M059J (cell line): ENCODE measurements at regions not wholly inside any gene's neighbourhood (a gene's known extent, or its start where the extent isn't known, plus 50 kb on each side); places are given as distances from the start of the nearest gene placed in this dataset.
"Not testable (repeated sequence)": the region's sequence is repeated elsewhere in the genome, so short reads cannot be mapped to it uniquely, and the experiment has no call there.

ENCODE experiments used
- DNase-seq: peaks from one replicate; pipeline ENCODE4 v3.0.0-alpha.2; 2012; ENCODE audit warnings: low read depth

DNA sequence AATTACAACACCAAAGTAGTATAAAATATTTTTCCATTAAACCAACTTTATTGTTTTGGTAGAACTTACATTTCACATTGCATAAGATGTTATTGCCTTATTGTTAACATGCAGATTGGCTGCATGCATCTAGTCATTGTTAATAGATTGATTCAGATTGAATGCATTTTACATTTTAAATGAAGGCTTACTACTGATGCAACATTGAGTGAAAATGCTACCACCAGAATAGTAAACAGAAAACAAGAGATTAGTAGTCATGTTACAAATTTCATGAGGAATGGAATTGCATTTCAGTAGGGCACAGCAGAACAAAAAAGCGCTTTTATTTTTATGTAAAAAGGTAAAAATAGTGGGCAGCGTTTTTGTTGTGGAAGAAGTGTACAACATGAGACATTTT, 298.3 kb downstream of the ARL4A start:
- DNase-seq, result no peak

DNA sequence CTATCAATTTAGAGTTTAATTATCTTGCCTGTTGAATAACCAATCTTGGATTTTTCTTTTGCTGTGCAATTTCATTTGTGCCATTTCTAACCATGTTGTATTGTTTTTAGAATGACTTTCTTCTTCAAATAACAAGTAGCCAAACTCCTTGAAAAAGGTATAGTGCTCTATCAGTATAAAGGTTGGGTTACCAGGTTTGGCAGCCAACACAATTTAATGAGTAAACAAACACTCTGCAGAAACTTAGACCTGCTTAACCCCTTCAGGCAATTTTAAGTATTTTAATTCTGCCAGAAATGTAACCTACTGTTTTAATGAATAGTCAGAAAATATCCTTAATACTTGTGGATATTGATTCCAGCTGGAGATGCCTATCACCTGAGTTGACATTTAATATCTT, 299.8 kb downstream of the ARL4A start:
- DNase-seq, result no peak

DNA sequence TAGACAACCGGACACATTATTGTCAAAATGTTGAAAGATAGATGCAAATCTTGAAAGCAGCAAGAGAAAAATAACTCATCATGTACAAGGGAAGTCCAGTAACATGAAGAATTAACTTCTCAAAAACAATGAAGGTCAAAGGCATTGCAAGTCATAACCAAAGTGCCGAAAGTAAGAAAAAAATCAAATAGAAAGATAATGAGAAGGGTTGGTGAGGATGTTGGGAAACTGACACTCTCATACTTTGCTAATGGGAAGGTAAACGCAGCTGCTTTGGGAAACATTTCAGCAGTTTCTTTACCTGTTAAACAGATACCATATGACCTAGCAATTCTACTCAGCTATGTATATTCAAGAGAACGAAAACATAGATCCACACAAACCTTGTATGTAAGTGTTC, 303.0 kb downstream of the ARL4A start:
- DNase-seq, result no peak

DNA sequence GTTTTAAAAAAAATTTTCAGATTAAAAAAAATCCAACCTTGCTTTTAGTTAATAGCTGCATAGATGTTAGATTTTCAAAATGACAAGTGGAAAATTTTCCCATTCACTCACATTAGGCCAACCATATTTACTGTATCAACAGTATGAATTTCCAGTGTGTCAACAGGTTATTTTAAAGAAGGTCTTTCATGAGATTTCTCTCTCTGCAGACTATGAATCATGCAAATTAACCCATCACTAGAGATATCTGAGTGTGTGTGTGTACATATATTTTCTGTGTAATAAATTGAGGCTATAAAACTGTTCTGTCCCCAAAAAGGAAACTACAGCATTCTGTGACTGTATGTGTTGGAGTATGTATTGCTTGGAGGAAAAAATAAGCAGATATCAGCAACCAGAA, 305.6 kb downstream of the ARL4A start:
- no peak for DNase-seq

DNA sequence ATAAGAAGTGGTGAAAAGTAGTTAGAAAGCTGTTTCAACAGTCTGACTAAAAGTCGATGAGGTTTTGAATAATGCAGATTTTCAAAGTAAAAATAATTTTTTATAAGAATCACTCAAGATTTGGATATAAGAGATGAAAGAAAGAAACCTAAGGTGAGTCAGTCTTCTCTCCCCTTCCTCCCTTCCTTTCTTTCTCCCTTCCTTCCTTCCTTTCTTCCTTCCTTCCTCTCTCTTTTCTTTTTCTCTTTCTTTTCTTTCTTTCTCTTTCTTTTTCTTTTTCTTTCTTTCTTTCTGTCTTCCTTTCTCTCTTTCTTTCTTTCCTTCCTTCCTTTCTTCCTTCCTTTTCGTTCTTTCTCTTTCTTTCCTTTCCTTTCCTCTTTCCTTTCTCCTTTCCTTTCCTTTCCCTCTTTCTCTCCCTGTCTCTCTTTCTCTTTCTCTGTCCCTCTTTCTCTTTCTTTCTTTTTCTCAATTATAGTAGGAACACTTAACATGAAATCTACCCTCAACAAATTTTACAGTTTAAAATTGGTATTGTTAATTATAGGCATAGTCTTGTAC, 308.6 kb downstream of the ARL4A start:
- DNase-seq, result no peak

DNA sequence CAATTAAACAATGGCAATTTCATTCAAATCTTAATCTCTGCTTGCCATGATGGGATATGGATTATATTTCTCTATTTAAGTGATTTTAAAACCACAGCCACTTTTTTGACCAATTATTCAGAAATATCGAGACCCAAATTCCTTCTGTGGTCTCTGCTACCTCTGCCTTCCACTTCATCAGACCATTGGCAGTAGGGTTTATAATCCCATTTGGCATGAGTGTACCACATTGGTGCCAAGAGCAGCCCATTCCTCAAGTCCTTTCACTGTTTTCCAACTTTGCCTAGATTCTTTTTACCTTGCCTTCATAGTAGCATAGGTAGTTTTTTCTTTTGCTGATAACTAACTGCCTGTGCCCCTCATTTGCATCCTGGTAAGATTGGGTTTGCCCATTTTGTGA, 319.9 kb downstream of the ARL4A start:
- DNase-seq, result no peak

DNA sequence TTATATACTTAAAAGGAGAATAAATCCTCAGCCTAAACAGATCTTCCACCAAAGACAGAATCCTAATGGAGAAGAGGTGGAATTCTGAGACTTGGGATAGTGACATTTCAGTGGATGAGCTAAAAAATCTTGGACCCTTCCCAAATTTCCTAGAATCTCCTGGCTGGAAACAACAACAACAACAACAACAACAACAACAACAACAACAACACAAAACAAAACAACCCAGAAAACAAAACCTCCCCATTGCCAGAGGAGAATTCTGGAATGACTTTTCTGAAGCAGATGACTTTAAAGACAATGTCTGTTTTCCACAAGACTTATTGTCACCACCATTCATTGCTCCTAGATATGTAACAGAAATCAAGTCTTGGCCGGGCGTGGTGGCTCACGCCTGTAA, 322.1 kb downstream of the ARL4A start:
- DNase-seq, result no peak

DNA sequence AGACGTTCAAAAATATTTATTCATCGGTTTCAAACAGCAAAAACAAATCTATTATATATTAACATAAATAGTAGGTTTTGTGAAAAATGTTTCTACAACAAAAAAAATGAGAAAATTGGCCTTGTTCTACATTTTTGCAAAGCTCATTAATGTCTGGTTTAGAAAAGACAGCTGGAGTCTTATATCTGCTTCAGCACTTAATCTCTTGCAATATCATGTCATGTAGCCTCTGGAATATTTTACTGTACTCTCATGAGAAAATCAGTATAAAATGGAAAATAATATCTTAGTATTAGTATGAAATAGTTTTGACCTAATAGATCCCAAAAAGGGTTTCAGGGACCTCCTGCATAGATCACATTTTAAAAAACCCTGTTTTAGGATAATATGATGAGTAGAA, 326.6 kb downstream of the ARL4A start:
- DNase-seq, result no peak

DNA sequence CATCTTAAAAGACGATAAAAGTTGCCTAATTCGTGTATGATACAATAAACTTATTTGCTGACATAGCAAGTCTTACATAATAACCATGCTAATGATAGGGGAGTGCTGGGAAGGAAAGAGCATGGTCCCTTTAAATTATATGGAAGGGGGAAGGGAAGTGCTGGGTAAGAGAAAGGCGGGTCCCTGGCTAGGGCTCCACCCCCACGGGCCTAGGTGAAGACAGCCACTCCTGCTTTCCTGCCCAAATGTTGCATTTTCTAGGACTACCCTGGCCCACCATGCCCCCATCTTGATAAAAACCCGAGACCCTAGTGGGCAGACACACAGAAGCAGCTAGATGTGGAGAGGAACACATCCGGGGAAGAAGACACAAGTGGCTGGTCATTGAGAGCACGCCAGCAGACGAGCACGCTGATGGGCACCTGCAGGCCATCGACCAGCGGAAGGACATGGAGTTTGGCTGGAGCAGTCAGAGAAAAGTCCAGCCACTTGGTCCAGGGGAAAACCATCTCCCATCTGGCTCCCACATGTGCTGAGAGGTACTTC, 328.7 kb downstream of the ARL4A start:
- no peak for DNase-seq

DNA sequence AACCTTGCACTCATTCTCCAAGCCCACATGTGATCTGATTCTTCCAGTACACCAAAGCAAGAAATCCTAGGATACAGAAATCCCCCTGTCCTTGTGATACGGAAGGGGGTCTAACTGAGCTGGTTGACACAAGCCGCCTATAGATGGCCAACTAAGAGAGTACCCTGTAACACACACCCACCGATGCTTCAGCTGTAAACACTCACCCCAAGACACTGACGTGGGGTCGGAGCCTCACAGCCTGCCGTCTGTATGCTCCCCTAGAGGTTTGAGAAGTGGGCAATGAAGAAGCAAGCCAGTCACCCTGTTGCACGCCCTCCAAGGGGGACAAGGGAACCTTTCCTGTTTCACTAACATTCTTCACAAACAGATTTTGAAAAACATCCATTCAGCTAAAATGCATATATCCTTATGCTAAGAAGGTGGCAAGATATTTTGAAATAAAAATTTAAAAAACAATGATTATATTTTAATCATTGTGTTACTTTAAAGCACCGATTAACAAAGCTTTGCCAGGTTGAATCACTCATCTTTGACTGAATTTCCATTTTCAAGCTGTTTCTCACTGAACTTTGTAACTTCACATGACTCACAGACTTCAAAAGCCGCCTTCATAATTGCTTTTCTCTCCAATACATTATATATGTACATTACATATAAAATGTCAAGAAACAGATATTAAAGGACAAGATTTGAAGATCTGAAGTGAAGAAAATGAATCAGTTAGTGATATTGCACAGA, 329.3 kb downstream of the ARL4A start:
- peak; percentile 11 for DNase-seq

DNA sequence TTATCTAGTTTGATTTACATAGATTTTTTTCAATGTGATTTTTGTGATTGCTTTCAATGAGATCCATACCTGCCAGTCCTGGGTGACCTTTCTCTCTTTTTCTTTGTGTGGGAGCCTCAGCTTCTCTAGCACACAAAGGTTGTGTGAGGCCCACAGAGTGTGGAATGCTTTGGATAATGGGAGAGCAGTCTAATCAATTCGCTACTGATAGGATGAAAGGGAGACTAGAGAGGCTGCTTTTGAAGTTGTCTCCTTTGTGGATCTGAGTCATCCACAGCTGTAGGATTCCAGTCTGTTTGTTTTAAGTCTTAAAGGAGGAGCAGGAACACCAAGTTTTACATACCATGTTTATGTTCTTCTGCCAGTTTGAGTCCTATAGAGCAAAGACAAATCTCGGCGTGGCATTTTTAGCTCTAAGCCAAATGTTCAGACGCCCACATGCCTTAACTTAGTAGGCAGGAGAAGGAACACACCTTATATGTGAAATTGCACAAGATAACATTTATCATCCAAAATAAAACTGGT, 330.0 kb downstream of the ARL4A start:
- peak; percentile 43 for DNase-seq

DNA sequence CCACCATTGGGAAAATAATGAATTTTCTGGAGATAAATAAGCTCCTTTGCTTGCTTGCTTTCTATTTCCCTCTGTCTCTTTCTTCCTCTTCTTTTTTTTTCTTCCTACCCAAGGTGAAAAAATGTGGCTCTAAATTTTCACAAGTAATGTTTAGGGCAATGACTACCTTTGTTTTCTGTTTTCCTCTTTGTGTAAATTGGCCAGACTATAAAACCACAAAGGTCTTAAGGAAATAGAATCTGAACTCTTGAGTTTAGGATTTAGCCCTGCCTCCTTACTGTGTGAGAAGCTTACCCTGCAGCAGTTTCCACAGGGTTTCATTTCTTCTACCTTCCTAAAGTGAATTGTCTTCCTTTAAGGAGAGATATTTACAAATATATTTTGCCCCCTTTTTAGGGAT, 330.4 kb downstream of the ARL4A start:
- peak; percentile 32 for DNase-seq

DNA sequence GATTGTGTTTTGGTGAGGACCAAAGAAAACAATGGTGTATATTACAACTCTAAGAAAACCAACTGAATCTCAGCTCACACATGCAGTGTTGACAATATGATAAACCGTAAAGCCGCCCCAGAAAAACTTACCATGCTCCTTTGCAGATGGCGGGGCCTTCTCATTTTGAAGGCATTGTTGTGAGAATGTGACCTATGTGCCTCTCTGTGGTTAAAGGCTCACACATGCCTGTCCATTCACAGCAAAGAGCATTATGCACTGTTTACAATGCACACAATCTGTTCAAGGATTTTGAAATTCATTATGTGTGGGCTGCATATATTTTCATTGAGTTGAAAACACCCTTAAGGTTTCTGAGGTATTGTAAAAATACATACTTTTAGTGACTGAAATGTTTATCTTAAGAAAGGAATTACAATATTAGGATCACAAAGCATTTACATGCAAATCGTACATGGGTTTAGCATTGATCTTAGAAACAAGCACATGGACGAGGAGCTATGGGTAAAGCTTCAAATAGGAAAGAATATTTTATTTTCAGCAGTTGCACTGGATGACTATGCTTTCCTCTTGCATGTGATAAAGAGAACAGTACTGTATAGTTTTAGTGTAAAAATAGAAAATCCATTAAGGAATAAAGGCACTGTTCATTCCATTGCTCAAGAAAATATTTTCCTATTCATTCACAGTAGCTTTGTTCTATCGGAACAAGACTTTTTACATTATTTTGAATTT, 334.3 kb downstream of the ARL4A start:
- DNase-seq, result no peak

DNA sequence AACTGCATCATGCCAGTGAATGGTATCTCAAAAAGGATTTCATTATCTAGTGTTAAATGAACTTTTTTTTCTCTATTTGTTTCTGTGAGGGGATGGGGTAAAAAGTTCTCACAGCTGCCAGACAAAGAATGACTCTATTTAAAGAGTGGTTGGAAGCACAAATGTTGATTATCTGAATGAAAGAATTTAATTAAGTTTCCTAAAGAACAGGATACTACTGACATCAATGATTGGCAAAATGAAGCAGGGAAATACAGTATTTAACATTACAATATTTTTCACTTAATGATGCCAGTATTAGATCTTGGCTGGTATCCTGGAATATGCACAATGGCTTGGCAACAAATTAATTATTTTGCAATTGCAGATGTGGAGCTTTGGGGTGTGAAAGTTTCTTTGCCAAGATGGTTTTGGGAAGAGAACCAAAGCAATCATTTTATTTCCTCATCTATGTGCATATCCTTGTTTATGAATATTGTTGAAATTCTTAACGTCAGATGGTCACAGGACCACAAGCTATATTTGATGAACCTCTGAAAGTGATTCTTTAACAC, 336.8 kb downstream of the ARL4A start:
- DNase-seq, result no peak

DNA sequence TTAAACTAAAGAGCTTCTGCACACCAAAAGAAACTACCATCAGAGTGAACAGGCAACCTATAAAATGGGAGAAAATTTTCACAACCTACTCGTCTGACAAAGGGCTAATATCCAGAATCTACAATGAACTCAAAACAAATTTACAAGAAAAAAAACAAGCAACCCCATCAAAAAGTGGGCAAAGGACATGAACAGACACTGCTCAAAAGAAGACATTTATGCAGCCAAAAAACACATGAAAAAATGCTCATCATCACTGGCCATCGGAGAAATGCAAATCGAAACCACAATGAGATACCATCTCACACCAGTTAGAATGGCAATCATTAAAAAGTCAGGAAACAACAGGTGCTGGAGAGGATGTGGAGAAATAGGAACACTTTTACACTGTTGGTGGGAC, 337.6 kb downstream of the ARL4A start:
- DNase-seq, result not testable (repeated sequence)

DNA sequence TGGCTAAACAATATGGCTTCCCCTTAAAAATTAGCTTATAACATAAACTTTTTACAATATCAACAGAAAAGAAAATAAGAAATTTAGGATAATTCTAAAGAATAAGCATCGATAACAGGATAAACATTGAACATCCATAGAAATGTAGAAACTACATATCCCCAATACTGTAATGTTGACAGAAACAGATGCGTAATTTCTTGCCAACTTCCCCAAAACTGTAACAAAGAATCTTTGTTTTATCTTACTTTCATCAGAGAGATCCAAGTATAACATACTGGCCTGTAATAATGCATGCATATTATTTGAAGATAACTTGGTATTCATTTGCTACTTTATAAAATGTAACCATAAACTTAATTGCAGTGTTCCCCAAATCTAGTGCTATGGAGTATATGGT, 339.9 kb downstream of the ARL4A start:
- DNase-seq, result no peak

DNA sequence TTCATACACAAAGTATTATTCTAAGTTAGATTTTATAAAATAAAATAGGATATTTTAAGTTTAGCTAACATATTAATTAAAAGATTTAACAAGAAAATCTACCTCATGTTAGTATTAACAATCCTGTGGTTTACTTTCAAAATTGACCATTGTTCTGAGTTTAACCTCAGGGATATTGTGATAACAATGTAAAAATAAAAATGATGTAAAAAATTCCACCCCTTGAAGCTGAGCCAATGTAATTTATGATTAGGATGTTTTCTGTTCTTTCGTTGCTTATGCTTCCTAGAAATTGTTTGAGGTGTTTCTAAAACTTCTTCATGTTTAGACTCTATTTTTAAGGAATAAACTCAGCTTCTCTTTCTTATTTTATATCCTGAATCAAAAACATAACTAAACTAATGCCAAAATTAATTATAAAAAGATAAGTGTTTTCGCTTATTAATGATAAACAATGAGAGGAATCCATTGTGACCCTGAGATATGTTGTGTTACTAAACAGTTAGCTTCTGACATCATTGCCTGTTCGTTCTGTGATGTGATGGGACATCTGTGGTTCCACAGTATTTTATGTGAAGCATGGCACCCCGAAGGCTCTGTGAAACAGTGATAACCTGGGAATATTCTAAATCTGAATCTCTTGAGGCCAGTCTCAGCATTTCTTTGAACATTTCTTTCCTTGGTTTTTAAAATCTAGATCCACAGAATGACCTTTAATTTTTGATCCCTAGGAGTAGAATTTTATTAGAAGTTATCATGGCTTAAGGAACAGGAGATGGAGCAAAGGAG, 340.8 kb downstream of the ARL4A start:
- DNase-seq, result no peak

DNA sequence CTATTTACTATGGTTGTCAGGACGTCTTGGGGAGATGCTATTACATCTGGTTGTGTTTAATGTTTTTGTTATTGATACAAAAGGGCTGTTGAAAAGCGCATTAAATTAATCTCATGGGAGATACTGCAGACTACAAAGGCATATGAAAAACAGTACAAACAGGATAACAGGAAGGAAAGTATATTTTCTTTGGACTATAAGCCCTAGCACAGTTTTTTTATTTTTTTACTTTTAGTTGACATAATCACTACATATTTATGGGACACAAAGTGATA, 341.3 kb downstream of the ARL4A start:
- DNase-seq, result no peak

DNA sequence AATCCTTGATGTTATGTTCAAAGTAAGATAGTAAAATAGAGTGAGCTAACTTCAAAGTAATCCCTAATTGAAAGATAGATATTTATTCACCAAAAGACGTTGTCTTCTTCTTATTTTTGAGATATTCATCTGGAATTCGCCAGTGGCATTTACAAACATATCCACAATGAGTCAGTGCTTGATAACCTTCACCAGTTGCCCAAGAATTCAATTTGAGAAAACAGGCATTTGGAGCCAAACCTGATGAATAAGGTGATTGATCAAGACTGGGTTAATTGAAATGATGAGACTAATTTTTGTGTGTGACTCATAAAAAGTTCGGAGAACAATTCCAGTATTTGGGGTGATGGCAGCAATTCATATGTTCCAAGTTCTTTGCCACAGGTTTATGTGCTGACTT, 344.0 kb downstream of the ARL4A start:
- peak; percentile 45 for DNase-seq

DNA sequence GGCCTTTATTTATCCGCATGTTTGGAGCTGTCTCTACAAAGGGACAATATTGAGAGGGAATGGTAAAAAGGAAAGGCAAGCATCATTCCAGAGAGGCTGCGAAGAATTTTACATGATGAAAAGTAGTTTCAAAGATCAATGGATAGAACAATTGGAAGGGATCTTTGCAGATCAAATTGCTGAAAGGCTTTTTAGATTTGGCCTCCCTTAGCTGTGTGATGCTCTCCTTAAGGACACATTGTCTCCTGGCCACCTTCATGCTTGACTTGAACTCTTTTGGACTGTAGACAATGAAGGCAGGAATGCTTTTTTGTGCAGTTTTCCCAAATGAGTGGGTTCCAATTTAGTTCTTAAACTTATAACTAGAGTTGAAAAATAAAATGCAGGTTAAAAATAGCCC, 344.7 kb downstream of the ARL4A start:
- DNase-seq, result no peak

DNA sequence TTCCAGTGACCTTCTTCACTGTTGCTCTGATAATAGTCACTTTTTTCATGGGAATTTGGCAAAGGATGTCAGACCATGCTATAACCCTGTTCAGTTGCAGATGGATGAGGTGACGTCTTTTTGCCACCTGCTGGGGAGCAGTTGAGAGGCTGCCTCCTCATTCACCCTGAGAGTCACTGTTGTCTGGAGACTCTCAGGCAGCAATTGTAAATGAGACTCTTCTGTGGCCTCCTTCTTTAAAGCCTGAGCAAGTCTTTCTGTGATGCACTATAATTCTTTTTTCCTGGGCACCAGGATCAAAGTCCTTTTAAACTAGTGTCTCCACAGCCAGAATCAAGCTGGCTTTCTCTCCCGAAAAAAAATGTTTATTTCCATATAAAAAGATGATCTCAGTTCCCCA, 345.1 kb downstream of the ARL4A start:
- no peak for DNase-seq

DNA sequence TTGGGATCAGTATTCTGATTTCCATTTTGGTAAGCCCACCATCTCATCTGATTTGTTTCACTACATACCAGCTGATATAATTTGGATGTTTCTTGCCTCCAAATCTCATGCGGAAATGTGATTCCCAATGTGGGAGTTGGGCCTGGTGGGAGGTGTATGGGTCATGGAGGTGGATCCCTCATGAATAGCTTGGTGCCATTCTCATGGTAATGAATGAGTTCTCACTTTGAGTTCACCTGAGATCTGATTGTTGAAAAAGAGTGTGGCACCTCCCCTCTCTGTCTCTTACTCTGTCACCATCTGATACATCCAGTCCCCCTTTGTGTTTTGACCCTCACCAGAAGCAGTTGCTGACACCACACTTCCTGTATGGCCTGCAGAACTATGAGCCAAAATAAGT, 347.3 kb downstream of the ARL4A start:
- DNase-seq, result no peak
